B cell (primary cell): ENCODE measurements at regions not wholly inside any gene's neighbourhood (a gene's known extent, or its start where the extent isn't known, plus 50 kb on each side); places are given as distances from the start of the nearest gene placed in this dataset.

Experiments
- CTCF ChIP-seq: fragments of 200-600 bp; IDR thresholded peaks from one replicate; pipeline ENCODE4 v1.8.0; 2022; ENCODE audit warnings: antibody characterized with exemption, mild to moderate bottlenecking
- EZH2 ChIP-seq: IDR thresholded peaks from 2 replicates; pipeline ENCODE4 v1.6.1; 2012; ENCODE audit warnings: borderline replicate concordance, low read depth, mild to moderate bottlenecking, moderate library complexity, low read length; ENCODE audit not compliant: insufficient read depth, poor library complexity, severe bottlenecking

- no peak for TF ChIP-seq EZH2
- TF ChIP-seq CTCF: no peak
These were observed 64.8 kb upstream of the GK2 start for GRCh38 chr4:79472693-79473438.
